GM21515 (cell line): ENCODE measurements at regions not wholly inside any gene's neighbourhood (a gene's known extent, or its start where the extent isn't known, plus 50 kb on each side); places are given as distances from the start of the nearest gene placed in this dataset.

Source experiments
- ATAC-seq: cut with Tn5 transposase; IDR thresholded peaks from one replicate; pipeline ENCODE4 v1.9.1; 2021; ENCODE audit not compliant: unreplicated experiment

DNA sequence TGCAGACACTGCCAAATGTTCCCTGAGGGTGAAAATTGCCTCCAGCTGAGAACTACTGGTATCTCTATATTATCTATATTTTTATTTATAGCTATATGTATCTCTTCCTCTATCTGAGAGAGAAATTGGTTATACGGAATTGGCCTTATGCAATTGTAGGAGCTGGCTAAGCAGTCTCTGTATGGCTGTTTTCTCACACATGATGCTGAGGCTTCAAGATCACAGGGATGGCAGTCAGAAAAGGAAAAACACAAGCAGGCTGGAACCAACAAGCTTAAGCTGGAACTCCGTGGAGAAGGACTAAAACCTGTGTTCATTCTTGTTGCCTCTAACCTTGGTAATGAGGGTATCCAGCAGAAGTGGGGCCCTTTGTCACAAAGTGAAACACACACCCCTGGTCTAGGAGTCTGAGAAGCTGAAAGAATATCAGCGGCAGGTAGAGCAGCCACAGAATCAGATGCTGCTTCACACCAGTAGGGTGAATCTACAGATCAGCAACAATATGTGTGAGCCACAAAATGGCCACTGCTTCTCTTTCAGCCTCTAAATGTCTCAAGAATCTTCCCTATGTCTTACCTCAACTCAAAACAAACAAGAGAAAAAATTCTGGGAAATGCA, 166.5 kb upstream of the PPP1R2C start:
- ATAC-seq = no peak

- ATAC-seq = no peak
Observed at GRCh38 chrX:42946544-42947194, 168.7 kb upstream of the PPP1R2C start.

DNA sequence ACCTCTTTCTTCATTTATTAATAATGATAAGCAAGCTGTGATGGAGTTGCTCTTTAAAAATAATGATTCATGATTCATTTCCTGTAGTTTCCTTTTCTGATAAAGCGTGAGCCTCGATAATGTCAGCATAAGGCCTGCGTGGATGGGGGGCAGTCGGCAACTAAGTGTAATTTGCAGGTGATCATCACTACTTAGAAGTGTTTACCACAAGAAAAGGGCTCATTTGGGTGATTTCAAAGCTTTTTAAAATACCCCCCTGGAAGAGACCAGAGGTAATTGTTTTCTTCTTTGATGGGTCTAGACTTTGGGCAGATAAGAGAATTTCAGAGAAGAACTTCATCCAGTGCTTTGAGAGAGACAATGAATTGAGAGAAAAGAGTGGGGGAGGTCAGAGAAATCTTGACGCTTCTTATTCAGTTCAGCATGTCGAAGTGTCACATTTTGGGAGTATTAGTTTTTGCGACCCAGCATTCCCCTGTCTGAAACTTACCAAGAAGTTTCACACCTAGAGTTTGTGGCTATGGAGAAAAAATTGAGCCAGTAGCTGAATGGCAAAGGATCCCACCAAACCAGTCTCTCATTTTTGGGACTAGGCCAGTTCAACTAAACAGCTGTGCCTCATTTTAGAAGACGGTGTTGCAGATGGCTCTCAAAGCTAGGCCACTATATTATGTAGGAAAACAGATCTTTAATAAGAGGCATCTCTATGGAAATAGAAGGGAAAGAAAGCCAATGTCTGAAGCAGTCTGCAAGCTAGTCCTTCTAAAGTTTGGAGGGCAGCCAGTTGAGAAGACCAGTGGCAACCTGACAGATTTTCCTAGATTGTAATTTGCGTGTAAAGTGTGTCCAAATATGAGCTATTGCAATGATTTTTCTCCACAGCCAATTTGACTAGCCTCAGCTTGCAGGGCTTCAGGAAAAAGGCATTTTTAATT, 171.0 kb upstream of the PPP1R2C start:
- no peak for ATAC-seq

GRCh38 chrX:42951747-42952146, 173.8 kb upstream of the PPP1R2C start:
- no peak for ATAC-seq

- no peak for ATAC-seq
Observed at GRCh38 chrX:42952621-42953020, 174.7 kb upstream of the PPP1R2C start.

DNA sequence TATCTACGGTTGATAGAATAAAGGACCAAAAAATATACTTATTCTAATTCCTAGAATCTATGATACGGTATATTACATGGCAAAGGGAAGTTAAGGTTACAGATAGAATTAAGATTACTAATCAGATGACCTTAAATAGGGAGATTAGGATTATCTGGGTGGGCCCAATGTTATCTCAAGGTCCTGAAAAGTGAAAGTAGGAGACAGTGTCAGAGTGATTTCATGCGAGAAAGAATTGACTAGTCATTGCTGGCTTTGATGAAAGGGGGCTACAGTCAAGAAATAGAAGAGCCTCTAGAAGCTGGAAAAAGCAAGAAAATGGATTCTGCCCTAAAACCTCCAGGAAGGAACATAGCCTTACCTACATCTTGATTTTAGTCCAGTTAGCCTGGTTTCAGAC, 176.9 kb upstream of the PPP1R2C start:
- ATAC-seq = peak; percentile 19

GRCh38 chrX:42955349-42955748, 177.4 kb upstream of the PPP1R2C start:
- ATAC-seq = peak; percentile 76

GRCh38 chrX:42967681-42968300, 189.8 kb upstream of the PPP1R2C start:
- ATAC-seq = no peak

DNA sequence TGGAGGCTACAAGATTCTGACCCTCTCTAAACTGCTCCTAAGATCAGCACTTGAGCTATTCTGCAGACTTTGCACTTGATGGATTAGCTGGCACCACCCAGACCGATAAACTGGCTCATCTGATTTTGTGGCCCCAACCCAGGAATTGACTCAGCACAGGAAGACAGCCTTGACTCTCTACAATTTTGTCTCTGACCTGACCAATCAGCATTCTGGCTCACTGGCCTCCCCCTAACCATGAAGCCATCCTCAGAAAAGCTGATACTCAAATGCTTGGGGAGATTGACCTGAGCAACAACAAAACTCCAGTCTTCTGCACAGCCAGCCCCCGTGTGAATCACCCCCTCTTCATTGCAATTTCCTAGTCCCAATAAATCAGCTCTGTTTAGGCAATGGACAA, 195.4 kb upstream of the PPP1R2C start:
- no peak for ATAC-seq

- no peak for ATAC-seq
Observed at GRCh38 chrX:42975906-42976305, 197.9 kb upstream of the PPP1R2C start.

GRCh38 chrX:42976746-42977366, 198.9 kb upstream of the PPP1R2C start:
- ATAC-seq = no peak

DNA sequence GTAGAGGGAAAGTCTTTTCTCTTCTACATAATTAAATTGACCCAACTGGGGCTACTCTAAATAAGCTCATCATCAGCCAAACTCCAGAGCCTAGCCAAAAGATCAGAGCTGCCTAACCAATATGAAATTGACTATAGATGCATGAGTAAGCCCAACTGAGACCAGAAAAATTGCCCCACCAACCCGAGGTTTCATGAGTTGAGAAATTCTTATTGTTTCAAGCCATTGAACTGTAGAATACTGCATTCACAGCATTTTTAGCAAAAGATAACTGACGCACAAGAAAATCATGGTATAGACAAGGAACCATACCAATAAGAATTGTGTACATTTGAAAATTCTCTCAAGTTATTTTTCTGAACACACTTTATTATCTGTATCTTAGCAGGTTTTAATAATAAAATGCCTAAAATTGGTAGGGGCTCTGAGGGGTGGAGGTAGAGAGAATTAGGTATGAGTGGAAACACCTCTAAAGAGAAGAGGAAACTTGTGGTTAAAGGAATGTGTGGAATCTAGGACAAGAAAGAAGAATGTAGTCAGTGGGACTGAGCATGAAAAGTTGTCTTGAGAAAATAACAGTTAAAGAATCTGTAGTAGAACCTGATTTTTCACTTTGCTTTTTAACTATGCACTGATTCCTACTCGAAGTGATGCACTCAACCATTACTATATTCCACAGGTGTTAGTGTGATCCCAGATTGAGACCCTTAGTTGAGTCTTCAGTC, 200.9 kb upstream of the PPP1R2C start:
- no peak for ATAC-seq

- no peak for ATAC-seq
Observed at GRCh38 chrX:42988700-42989099, 210.7 kb upstream of the PPP1R2C start.

GRCh38 chrX:42992199-42992943, 214.4 kb upstream of the PPP1R2C start:
- ATAC-seq = no peak

GRCh38 chrX:42996861-42997260, 218.9 kb upstream of the PPP1R2C start:
- no peak for ATAC-seq

DNA sequence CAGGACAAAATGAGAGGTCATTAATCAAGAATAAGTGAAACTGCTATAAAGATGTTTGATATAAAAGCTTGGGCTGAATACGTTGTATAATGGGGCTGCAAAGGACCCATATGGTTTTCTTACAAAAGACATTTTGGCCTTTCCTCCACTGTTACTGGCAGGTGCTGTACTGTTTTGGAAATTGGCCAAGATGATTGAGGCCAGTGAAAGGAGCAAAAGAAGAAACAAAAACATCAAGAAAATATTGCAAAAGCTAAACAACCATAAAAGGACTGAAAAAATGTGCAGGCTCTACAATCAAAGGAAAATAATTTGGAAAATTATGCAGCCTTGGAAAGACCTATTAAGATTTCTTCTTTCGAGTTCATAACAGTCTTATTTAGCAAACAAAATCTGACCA, 222.2 kb upstream of the PPP1R2C start:
- ATAC-seq = no peak

DNA sequence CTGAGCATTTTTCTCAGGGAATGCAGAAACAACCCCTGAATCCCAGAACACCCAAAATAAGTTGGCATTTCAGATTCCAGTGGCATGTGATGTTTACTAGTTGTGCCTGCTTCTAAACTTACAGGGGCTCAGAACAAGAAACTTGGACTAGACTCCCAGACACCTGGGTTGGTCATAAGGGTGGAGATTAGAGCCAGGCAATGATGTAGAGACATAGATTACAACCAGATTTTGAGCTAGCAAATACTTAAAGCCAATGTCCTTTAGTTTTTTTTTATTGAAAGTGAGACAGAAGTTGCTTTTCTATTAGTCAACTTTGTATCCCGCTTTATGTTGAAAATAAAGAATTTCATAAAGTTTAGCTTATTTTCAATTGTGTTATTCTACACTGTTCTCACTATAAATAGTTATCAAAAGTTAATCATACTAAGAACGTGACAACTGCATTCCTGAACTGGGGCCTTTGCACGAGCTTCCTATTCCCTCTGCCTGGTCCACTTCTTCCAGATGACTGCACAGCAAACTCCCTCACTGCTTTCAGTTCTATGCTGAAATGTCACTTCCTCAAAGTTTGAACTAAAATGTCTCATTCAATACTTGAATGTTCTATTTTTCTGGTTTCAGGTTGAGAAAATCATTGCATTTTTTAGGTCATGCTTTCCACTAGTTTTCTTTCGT, 224.7 kb upstream of the PPP1R2C start:
- peak; percentile 75 for ATAC-seq

GRCh38 chrX:43003204-43003565, 225.2 kb upstream of the PPP1R2C start:
- peak; percentile 16 for ATAC-seq

- no peak for ATAC-seq
Observed at GRCh38 chrX:43003939-43004338, 226.0 kb upstream of the PPP1R2C start.
